Brain pericyte (primary cell): ENCODE measurements at regions not wholly inside any gene's neighbourhood (a gene's known extent, or its start where the extent isn't known, plus 50 kb on each side); places are given as distances from the start of the nearest gene placed in this dataset.
"Not testable (repeated sequence)": the region's sequence is repeated elsewhere in the genome, so short reads cannot be mapped to it uniquely, and the experiment has no call there.

Source experiments
- DNase-seq: peaks from one replicate; pipeline ENCODE4 v3.0.0-alpha.2; 2012; ENCODE audit warnings: low read depth, low spot score

GRCh38 chr6:27806981-27807440, 105.2 kb downstream of the OR2B2 start:
- DNase-seq, result no peak

- no peak for DNase-seq
These were observed 106.8 kb downstream of the OR2B2 start for GRCh38 chr6:27805347-27805746.

- DNase-seq, result no peak
These were observed 107.3 kb downstream of the OR2B2 start for GRCh38 chr6:27804851-27805250.

- no peak for DNase-seq
These were observed 111.3 kb downstream of the OR2B2 start for GRCh38 chr6:27800731-27801373.

GRCh38 chr6:27797960-27798359, 114.2 kb downstream of the OR2B2 start:
- no peak for DNase-seq

- DNase-seq, result not testable (repeated sequence)
These were observed 115.3 kb downstream of the OR2B2 start for GRCh38 chr6:27796736-27797481.

- peak; percentile 81 for DNase-seq
These were observed 116.3 kb downstream of the OR2B2 start for GRCh38 chr6:27795697-27796494.

GRCh38 chr6:27791182-27791943, 120.8 kb downstream of the OR2B2 start:
- DNase-seq, result no peak

GRCh38 chr6:27788376-27788775, 123.8 kb downstream of the OR2B2 start:
- DNase-seq, result not testable (repeated sequence)

- no peak for DNase-seq
These were observed 126.1 kb downstream of the OR2B2 start for GRCh38 chr6:27786048-27786447.

- no peak for DNase-seq
These were observed 126.9 kb downstream of the OR2B2 start for GRCh38 chr6:27785294-27785693.

- no peak for DNase-seq
These were observed 129.4 kb downstream of the OR2B2 start for GRCh38 chr6:27782748-27783147.

- DNase-seq, result no peak
These were observed 133.4 kb downstream of the OR2B2 start for GRCh38 chr6:27778625-27779417.

GRCh38 chr6:27777614-27778355, 134.4 kb downstream of the OR2B2 start:
- no peak for DNase-seq

- no peak for DNase-seq
These were observed 135.1 kb downstream of the OR2B2 start for GRCh38 chr6:27777126-27777525.

GRCh38 chr6:27776504-27776903, 135.7 kb downstream of the OR2B2 start:
- no peak for DNase-seq

GRCh38 chr6:27775796-27776184, 136.4 kb downstream of the OR2B2 start:
- no peak for DNase-seq

GRCh38 chr6:27775138-27775795, 136.9 kb downstream of the OR2B2 start:
- DNase-seq, result not testable (repeated sequence)

GRCh38 chr6:27774264-27774600, 138.0 kb downstream of the OR2B2 start:
- not testable (repeated sequence) for DNase-seq
